ENCODE measurements at regions not wholly inside any gene's neighbourhood (a gene's known extent, or its start where the extent isn't known, plus 50 kb on each side); places are given as distances from the start of the nearest gene placed in this dataset.
"Not testable (repeated sequence)": the region's sequence is repeated elsewhere in the genome, so short reads cannot be mapped to it uniquely, and the experiment has no call there.

GRCh38 chr7:82665966-82666507 lies 222.5 kb upstream of the CACNA2D1 start:
- POLR2A ChIA-PET: no interaction called here
- no peak for TF ChIP-seq ZBTB11 (tag by site-specific recombination; conservative IDR thresholded peaks at IDR 0.05; ENCODE audit: low read depth)
- TF ChIP-seq CTCF (tag by site-specific recombination; IDR thresholded peaks at IDR 0.05): no peak
- no peak for TF ChIP-seq ZFP3 (tag by site-specific recombination; IDR thresholded peaks at IDR 0.05; ENCODE audit: low read depth)
- TF ChIP-seq ZBTB6 (tag by site-specific recombination; IDR thresholded peaks at IDR 0.05): no peak
- no peak for TF ChIP-seq ZNF600 (tag by site-specific recombination; IDR thresholded peaks at IDR 0.05)
- no peaks in the 10 kb centered on the region for H3K4me1 ChIP-seq (ENCODE audit: control insufficient read depth, insufficient read depth, low read length)
- H3K36me3 ChIP-seq (ENCODE audit: control insufficient read depth in 2 of 2, insufficient read depth in 1 of 2, low read length in 2 of 2): no peaks in the 10 kb centered on the region
- CTCF ChIA-PET: interaction anchor here (0.6 kb wide), 2 partner anchors 60 to 444 kb away, joined by 3 read pairs; no protein-coding TSS in a partner anchor
- H3K9me3 ChIP-seq (ENCODE audit: control insufficient read depth, insufficient read depth, low read depth, low read length): no peaks in the 10 kb centered on the region
- H3K4me3 ChIP-seq (ENCODE audit: low read depth, low read length): no peak overlapping the region
- H3K27ac ChIP-seq (ENCODE audit: extremely low read depth, low read depth, low read length): no peak overlapping the region

GRCh38 chr7:82655965-82656364 lies 212.4 kb upstream of the CACNA2D1 start:
- Histone ChIP-seq H3K9me3 (ENCODE audit: control insufficient read depth, insufficient read depth, low read depth, low read length) (no peaks in the 10 kb centered on the region), H3K4me1 (ENCODE audit: control insufficient read depth, insufficient read depth, low read length) (no peaks in the 10 kb centered on the region), H3K27ac (ENCODE audit: extremely low read depth, low read depth, low read length) (no peak overlapping the region), H3K4me3 (ENCODE audit: low read depth, low read length) (no peak overlapping the region), H3K36me3 (ENCODE audit: control insufficient read depth in 2 of 2, insufficient read depth in 1 of 2, low read length in 2 of 2) (no peaks in the 10 kb centered on the region)
- POLR2A ChIA-PET: no interaction called here
- TF ChIP-seq ZBTB17 (tag by site-specific recombination; IDR thresholded peaks at IDR 0.05) (no peak), REPIN1 (tag by site-specific recombination; IDR thresholded peaks at IDR 0.05; ENCODE audit: low read depth) (no peak), TCF7L2 (IDR thresholded peaks at IDR 0.05; ENCODE audit: borderline replicate concordance, low read depth, low read length) (no peak), ZNF837 (tag by site-specific recombination; IDR thresholded peaks at IDR 0.05) (no peak)
- CTCF ChIA-PET: interaction anchor here (0.7 kb wide), 1 partner anchor 612 kb away, joined by 4 read pairs; no protein-coding TSS in a partner anchor

GRCh38 chr7:82650095-82650494 lies 206.5 kb upstream of the CACNA2D1 start:
- H3K27ac ChIP-seq (ENCODE audit: extremely low read depth, low read depth, low read length); H3K36me3 ChIP-seq (ENCODE audit: control insufficient read depth in 2 of 2, insufficient read depth in 1 of 2, low read length in 2 of 2); POLR2A ChIA-PET; CTCF ChIA-PET; H3K9me3 ChIP-seq (ENCODE audit: control insufficient read depth, insufficient read depth, low read depth, low read length); H3K4me3 ChIP-seq (ENCODE audit: low read depth, low read length); H3K4me1 ChIP-seq (ENCODE audit: control insufficient read depth, insufficient read depth, low read length): not testable (repeated sequence)

- H3K4me3 ChIP-seq (ENCODE audit: low read depth, low read length): no peak overlapping the region
- ChIA-PET CTCF (interaction anchor here (0.6 kb wide), 1 partner anchor 1006 kb away, joined by 3 read pairs; no protein-coding TSS in a partner anchor), POLR2A (no interaction called here)
- H3K27ac ChIP-seq (ENCODE audit: extremely low read depth, low read depth, low read length): no peak overlapping the region
- TF ChIP-seq ZBTB48 (tag by site-specific recombination; IDR thresholded peaks at IDR 0.05): no peak
- no peak for TF ChIP-seq KLF17 (tag by site-specific recombination; IDR thresholded peaks at IDR 0.05)
- no peak for TF ChIP-seq ZNF645 (tag by site-specific recombination; IDR thresholded peaks at IDR 0.05)
- no peak for TF ChIP-seq ZBTB26 (tag by site-specific recombination; optimal IDR thresholded peaks at IDR 0.05)
- TF ChIP-seq PRDM6 (tag by site-specific recombination; IDR thresholded peaks at IDR 0.05): no peak
- TF ChIP-seq ZNF121 (tag by site-specific recombination; IDR thresholded peaks at IDR 0.05): no peak
- H3K4me1 ChIP-seq (ENCODE audit: control insufficient read depth, insufficient read depth, low read length): no peaks in the 10 kb centered on the region
- H3K36me3 ChIP-seq (ENCODE audit: control insufficient read depth in 2 of 2, insufficient read depth in 1 of 2, low read length in 2 of 2): no peaks in the 10 kb centered on the region
- H3K9me3 ChIP-seq (ENCODE audit: control insufficient read depth, insufficient read depth, low read depth, low read length): no peaks in the 10 kb centered on the region
Measured at GRCh38 chr7:82633592-82633991, 190.0 kb upstream of the CACNA2D1 start.

Data from HEK293 (cell line).